ENCODE measurements at regions not wholly inside any gene's neighbourhood (a gene's known extent, or its start where the extent isn't known, plus 50 kb on each side); places are given as distances from the start of the nearest gene placed in this dataset.

DNA sequence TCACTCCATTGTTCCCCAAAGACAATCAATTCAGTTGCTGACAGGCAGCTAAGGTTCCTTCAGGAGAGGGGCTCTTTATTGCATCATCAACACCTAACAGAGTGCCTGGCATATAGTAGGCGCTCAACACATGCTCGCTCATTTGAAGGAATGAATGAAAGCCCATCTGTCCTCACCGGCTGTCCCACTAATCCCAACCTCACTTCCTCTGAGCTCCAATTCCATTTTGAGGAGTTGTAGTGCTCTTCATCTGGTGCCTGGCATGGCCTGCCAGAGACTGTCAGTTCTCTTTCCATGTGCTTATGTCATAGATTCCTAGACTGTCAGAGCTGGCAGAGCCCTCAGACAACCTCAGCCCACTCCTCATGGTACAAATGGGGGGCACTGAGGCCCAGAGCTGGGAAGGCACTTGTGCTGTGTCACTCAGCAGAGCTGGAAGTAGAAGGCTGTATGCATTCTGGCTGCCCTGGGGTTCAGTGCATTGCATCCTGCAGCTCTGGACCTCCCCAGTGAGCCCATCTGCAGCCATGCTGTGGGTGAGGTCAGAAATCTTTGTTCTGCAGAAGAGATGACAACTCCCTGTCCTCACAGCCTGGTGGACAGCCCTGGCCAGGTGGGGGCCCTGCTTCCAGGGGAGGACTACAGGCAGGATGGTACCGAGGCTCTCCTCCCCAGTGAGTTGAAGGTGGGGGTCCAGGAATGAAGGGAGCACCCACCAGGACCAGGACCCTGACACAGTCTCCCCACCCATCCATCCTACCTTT lies 134.9 kb upstream of the PJA1 start:
- no peak for DNase-seq

DNA sequence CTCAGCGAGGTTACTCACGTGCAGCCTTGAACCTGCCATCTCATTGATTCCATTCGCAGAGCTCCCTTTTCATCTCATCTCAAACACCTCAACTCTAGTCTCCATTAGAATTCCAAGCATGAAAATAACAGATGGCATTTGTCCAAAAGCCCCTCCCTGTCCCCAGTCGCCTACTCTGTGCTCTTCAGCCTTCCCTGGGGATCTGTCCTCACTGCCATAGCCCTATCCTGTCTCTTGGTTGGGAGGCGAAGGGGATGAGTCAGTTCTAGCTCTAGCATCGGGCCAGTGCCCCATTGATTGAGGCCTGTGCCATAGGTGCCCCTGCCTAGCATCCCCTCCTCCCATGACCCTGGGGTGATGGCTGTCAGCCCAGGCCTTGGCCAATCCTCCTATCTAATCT lies 134.0 kb upstream of the PJA1 start:
- no peak for DNase-seq

DNA sequence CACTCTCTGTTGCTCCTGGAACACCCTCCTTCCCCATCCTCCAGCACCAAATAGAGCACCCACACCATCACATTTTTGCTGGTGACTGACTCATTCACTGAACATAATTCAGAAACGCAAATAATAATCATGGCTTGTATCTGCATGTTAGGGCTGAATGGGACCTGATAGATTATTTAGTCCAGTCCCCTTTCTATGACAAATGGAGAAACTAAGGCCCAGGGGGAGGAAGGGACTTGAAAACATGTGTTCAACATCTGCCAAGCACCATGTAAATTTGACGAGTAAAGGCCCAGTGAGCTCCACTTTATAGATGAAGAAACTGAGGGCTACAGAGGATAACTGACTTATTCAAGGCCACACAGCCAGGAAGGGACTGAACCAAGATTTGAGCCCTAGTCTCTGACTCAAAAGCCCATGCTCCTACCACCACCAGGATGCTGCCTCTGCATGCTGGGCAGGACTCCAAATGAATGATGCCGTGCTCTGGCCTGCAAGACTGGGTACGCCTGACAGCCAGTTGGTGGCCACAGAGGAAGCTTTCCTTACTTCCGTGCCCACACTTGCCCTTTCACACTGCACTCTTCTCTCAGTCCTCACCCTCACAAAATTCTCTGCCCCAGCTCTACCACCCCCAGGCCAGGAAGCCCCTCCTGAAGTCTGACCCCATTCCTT lies 133.3 kb upstream of the PJA1 start:
- no peak for DNase-seq

DNA sequence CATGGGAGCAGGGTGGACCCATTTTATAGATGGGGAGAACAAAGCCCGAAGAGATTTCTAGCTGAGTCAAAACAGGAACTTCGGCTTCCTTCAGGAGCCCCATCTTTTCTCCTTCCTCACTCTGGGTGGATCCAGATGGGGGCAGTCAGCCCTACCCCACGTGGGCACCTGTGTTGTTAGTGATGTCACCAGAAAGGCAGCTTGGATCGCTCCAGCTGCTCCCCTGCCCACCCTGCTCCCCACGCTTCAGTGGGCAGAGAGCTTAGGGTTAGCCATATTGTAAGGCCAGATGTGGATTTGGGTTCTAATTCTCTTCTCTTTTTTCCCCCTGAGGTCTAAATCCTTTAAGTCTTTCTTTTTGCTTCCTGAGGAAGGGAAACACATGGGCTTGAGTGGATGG lies 132.3 kb upstream of the PJA1 start:
- DNase-seq = no peak

DNA sequence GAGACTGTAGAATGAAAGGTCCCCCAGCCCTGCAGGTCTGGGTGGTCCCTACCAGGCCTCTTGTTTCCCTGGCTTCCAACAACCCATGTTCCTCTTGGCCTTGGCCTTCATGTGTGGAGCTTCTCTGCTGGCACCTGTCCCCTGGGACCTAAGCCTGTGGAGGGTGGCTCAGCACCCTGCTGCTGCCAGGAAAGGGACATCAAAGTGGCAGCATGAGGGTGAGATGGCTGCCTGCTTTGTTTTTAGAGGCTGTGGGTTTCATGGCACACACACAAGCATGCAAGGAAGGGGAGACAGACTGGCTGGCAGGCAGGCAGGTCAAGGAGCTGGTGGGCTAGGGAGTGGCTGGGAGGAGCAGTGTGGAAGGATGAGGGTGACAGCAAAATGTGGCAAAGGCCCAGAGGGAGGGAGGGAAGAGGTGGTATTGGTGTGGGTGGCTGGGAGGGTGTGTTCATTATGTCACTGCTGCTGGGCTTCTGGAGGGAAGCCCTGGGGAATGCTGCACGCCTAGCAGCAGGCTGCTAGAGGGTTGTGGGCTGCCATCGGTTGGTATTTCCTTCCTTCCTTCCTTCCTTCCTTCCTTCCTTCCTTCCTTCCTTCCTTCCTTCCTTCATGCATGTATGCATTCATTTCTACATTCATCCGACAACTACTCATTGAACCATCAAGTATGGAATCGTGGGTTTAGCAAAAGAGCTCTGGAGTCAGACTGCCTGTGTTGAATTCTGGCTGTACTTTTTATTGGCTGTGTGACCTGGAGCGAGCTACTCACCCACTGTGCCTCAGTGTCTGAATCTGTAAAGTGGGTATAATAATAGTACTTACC lies 128.7 kb upstream of the PJA1 start:
- DNase-seq = no peak

DNA sequence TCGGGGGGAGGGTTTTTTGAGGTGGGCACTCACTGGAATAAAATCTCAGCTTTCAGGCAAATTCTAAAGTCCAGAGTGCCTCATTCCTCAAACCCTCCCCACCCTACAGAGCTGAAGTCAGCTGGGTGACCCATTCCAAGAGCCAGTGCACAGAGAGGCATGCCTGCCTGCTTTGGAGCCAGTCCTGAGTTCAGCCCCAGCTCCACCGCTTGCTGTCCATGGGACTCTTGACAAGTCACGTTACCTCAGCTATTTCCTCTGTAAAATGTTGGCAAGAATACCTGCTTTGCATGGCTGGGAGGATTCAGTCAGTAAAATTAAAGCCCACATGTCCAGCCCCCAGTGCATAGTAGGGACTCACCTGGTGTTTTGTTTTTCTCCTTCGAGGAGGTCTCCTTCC lies 125.9 kb upstream of the PJA1 start:
- no peak for DNase-seq

DNA sequence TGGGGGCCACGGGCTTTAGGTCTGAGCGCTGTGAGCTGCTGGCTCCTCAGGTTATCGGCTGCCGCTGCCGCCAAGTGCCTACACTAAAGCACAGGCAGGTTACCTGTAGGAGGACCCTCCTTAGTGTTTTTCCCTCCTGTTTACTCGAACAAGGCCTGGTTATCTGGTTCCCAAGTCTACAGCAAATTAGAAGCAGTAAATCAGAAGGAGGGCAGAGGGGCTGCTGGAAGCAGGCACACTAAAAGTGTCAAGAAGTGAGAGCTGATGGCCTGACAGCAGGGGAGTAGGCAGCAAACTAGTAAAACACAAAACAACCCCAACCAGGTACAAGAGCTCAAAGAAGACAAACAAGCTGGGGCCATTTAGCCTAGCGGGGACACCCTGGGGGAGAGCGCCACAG lies 125.0 kb upstream of the PJA1 start:
- no peak for DNase-seq

DNA sequence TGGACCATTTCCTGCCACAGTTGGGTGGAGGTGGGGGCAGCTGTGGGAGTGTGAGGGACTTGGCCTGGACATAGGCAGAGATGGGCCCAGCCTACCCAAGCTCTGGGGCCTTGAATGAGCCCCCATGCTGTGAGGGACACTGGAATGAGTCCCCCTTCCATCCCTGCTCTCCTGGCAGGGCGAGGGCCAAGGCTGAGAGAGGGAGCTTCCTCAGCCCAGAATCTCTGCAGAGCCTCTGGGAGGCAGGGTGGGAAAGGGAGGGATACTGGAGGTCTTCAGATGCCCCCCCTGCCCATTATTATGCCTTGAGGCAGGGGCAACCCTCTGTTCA lies 124.5 kb upstream of the PJA1 start:
- no peak for DNase-seq

DNA sequence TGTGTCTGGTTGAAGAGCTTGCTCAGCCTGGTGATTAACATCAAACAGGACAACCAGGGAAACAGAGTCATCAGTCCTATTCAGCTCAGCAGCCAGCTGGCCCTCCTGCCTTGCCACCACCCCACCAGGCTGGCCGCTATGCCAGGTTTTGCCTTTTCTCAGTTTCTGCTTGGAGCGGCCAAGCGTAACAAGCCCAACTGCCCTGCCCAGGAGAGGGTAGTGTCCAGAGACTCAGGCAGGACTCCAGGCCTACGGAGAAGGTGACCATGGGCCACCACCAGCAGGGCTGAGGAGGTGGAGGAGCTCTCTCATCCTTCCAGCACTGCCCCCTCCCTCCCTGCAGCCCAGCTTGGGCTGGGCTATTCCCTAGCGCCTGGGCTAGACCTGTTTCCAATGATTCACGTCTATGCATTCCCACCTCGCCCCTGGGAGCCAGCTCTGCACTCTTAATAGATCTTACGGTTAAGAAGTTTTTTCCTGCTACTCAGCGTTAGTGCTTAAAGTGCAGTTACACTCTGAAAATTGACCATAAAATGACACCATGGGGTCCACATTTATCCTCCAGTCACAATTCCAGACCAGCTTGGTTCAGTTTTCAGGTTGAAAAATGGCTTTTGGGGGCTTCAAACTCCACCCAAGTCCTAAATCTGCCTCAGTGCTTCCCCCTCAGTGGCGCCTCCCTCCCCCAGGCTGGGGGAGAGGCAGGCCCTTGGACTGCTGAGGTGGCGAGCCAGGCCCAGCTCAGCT lies 124.0 kb upstream of the PJA1 start:
- DNase-seq = no peak

DNA sequence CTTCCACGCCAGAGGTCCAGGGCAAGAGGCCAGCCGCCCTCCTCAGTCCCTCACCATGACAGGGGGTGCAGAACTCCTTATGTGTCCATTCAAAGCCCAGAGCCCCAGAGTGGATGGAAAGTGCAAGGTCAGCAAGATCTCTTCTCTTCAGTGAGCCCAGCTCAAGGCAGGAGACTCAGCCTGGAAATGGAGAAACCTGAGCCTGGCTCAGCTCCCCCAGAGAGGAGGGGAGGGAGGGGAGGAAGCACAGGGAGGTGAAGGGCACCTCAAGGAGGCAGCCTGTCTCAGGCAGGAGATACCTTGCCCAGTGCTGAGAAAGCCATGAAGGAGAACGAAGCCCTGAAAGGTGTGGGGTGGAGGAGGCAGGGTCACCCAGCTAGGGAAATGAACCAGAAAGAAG lies 121.8 kb upstream of the PJA1 start:
- DNase-seq = no peak

DNA sequence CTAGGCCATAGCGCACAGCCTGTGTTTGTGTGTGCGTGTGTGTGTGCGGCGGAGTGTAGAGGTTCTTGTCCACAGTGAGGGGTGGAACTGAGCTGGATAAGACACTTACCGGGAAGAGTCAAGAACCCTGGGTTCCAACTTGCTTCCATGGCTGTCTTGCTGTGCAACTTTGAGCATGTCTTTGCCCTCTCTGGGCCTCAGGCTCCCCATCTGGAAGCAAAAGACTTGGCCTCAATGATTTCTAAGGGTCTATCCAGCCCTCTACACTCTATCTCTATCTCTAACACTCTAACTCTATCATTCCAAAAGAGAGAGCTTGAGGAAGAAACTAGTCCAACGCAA lies 121.3 kb upstream of the PJA1 start:
- no peak for DNase-seq

DNA sequence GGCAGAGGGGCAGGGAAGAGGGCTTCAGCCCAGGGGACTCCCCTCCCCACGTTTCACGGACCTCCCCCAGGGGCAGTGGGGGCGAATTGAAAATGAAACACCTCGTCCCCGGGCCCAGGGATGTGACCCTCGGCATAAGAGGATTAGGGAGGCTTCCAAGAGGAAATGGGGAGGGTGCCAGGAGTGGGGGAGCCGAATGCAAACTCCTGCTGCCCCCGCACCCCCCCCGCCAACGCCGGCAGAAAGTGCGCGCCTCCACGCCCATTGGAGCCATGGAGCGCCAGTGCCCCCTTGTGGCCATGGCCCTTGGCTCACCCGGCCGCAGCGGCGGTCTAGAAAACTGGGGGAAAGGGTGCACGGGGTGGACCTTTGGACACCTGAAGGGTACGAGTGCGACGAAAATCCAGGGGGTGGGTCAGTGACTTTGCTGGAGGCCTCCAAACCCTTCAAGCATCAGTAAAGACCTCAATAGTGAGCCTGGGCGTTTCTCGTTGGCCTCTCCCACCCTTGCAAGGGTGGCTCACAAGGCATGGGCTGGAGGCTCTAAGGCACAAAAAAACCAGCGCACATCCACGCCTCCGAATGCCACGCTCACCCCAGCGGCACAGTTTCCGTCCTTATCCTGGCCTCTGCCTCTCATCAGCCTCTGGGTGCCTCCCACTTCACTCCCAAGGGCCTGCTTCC lies 120.8 kb upstream of the PJA1 start:
- DNase-seq = peak; percentile 1

DNA sequence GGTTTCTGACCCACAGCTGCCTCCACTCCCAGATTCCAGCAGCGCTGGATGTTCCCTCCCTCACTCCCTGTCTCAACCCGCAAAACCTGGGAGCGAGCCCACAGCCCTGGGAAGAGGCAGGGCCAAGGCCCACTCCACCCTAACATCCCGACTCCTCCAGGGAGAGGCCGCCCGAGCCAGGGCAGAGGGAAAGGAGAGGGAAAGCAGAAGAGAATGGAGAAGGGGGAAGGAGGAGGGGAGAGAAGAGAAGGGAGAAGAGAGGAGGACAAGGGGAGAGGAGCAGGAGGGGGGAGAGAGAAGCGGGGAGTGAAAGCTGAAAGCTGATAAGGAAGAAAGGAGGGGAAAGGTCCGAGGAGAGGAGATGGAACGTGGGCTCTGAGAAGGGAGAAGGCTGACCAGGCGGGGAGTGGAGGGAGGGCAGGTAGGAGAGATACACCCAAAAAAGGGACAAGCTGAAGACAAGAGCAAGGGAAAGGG lies 120.2 kb upstream of the PJA1 start:
- no peak for DNase-seq

DNA sequence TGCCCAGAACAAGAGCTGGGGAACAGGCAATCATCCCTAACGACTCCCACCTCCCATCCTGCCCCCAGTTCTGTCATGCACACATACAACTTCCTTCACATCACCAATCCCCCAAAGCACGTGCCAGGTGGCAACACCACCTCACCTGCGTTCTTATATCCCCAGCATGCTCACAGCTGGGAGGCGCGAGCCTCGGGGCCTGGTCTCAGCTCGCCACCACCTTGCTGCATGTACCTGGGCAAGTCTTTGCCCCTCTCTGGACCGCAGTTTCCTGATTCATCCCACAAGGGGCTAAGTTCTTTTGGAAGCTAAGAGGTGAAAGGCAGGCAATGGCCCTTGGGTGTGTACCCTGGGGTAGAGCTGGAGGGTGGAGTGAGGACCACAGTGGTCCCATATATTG lies 119.2 kb upstream of the PJA1 start:
- no peak for DNase-seq

DNA sequence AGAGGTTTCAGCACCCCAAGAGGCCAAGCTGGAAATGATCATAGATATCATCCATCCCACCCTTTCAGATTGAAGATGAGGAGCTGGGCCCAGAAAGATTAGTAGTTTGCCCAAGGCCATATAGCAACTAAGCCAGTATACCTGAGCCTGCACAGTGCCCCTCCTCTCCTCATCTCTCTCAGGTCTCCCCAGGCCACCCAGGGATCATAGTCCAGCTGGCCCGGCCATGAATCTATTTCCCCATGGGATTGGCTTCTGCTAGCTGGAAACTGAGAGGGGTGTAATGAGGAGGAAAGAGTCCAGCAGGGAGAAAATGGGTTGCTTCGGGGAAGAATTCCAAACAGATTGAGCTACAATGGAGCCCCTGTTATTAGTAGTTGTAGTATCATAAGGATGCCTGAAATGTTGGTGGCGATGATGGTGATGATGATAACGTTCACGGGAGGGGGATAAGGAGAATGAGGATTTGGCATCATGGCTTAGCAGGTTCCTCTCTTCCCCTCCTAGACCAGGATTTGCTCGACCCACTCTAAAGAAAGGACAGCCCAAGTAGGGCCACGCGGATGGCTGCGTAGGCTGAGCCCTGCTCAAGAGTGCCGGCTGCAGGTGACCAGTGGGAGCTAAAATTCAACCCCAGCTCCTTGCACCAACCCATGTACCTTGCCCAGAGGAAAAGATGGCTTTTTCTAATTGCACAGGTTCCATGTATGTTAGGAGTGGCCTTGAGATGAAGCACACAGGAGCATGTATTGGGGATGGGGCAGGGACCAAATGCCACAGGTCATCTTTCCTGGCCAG lies 117.8 kb upstream of the PJA1 start:
- no peak for DNase-seq

DNA sequence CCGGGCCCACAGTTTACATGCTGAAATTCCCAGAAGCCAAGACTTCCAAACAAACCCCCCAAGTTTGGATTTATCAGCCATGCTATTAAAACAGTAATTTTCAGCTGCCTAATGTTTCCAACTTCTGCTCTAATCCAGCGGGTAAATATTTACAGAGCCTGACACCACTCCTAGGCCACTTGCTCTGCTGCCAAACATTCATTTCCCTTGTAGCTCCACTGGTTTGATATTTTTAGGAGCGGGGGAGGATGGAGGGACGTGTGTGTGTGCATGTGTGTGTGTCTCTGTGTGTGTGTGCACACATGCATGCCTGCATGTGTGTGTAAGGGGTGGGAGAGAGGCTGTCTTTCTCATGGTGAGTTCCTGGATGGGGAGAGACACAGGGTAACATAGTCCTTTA lies 115.7 kb upstream of the PJA1 start:
- no peak for DNase-seq

DNA sequence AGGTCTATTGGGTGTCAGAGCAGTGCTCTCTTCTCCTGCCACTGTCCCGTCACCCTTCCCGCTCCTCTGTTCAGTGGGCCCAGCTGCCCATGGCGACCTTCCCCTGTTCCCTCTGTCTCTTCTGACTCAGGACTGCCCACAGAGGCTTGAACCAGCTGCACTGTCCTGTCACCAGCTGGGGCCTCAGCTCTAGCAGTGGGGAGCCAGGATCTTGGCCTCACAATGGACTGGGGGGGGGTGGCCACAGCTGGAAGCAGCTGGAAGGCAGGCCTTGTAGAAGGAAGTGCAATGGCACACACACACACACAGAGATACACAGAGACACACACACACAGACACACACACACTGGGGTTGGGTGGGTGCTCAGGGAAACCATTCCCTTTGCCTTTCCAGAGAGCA lies 114.0 kb upstream of the PJA1 start:
- DNase-seq = no peak

DNA sequence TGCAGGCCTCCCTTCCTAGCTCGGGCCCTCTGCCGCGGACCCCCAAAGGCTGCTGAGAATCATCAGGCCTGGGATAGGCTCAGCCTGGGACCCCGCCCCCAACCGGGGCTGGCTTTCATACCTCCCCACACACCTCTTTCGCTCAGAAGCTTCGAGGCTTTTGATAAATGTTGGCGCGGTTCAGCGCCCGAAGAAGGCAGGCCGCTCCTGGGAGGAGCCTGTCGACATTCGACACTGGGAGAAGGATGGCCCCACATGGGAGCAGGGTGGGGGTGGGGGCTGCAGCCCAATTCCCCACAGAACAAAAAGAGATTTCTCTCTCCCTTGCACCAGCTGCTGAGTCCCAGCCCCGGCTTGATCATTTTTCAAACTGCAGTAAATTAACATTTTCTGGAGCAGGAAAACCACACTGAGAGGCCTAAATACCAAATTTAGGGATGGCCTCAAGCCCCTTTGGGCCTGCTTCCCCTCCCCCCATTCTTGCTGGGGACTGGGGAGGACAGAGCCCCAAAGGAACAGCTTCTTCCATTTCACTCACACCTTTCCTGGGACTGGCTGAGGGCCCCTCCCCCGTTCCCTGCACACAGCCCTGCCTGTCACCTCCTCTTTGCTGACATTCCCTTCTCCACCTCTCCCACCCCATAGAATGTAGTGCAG lies 112.9 kb upstream of the PJA1 start:
- no peak for DNase-seq

DNA sequence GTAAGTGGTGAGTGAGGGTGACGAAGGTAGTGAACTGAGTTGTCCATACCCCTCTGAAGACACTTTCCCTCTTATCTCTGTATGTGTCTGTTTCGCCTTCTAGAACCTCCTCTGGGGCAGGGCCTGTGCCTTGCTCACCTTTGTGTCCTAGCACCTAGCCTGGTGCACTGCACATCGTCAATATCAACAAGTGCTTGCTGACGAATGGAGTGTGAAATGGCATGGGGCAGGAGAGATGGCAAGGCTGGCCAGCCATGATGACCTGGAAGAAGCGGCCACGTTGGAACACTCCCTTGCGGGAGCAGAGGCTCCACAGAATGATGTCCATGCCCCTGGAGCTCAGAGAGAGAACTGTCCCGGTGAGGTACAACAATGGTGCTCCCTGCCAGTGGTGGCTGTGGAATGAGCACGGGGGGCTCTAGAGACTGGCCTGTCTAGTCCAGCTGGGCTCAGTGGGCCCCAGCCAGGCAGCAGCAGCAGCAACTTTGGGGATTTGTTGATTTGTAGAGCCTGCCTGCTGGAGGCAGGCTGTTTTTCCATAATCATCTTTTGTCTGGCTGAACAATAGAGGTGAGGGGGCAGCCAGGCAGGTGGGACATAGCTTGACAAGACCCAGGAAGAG lies 112.2 kb upstream of the PJA1 start:
- DNase-seq = no peak

DNA sequence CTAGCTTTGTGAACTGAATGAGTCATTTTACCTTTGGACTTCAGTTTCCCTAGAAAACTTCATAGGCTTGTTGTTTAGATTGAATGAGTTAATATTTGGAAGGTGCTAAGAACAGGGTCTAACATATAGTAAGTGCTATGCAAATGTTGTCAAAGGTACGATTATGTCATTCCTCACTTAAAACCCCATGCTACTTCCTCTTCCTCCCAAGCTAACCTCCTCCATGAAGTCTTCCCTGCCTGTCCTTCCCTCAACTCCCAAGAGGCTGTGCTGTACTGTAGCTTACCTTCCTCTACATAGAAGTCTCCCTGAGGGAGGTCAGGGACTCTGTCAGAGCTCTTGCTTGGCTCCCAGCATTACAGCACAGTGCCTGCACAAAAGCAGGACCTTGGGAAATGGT lies 103.4 kb upstream of the PJA1 start:
- DNase-seq = no peak

DNA sequence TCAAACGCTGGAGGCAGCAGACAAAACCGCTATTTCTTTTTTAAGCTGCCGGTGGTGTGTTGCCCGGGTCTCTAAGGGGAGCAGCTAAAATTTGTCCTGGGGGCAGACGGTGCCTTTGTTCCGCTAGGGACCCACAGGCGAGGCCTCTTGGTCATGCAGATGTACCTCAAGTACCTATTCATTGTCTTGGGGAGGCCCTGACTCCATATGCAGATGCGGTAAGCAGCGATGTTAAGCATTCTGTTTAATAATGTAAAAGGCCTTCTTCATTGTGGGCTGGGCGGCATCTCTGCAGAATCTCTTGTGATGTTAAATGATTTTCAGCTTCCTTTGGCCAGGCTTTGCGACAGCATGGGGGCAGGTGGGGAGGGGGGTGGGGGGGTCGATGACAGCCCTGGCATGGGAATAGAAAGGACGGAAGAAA lies 98.9 kb upstream of the PJA1 start:
- DNase-seq = no peak

Data from NCI-H774 (cell line).